H1 (cell line): ENCODE measurements at regions not wholly inside any gene's neighbourhood (a gene's known extent, or its start where the extent isn't known, plus 50 kb on each side); places are given as distances from the start of the nearest gene placed in this dataset.

Source experiments
- CTCF ChIA-PET: fragments of 300-600 bp; sonication (Branson Sonifier 250); formaldehyde crosslinking; loops from one replicate; lab custom pipeline; 2021; ENCODE audit not compliant: partially characterized antibody; lab: Charles Lee
- POLR2A ChIA-PET: fragments of 300-600 bp; sonication (Branson Sonifier 250); formaldehyde crosslinking; loops from one replicate; lab custom pipeline; 2021; ENCODE audit warnings: inconsistent platforms; ENCODE audit not compliant: partially characterized antibody; lab: Charles Lee
- DNase-seq, 2 experiments: peaks; one replicate each; pipeline versions ENCODE4 v3.0.0 to v3.0.0-alpha.2; 2010 to 2022; ENCODE audit warnings: low spot score in 2 of 2, low read depth in 1 of 2, mixed read lengths in 1 of 2
- FAIRE-seq: peaks from 2 replicates; lab custom pipeline; 2011; peaks lifted over from hg19 to GRCh38; lab: Jason Lieb, UNC
- H2AFZ ChIP-seq: 2 replicates; pipeline ENCODE4 v1.8.1; 2012; ENCODE audit warnings: low read length, inconsistent platforms
- H2AK5ac ChIP-seq: 2 replicates; pipeline ENCODE4 v1.6.1; 2013; ENCODE audit warnings: low read depth, low read length
- H2BK120ac ChIP-seq: replicated peaks from 2 replicates; pipeline ENCODE3; 2013; ENCODE audit warnings: low read depth, low read length, inconsistent platforms
- H2BK12ac ChIP-seq: 2 replicates; pipeline ENCODE4 v1.6.1; 2013; ENCODE audit warnings: low read depth, low read length
- H2BK15ac ChIP-seq: 2 replicates; pipeline ENCODE4 v1.6.1; 2013; ENCODE audit warnings: low read length
- H2BK20ac ChIP-seq: 2 replicates; pipeline ENCODE4 v1.6.1; 2013; ENCODE audit warnings: low read length
- H2BK5ac ChIP-seq: 2 replicates; pipeline ENCODE4 v1.6.1; 2013; ENCODE audit warnings: low read depth, low read length
- H3K14ac ChIP-seq: 2 replicates; pipeline ENCODE4 v1.6.1; 2013; ENCODE audit warnings: inconsistent platforms; ENCODE audit not compliant: insufficient read length
- H3K18ac ChIP-seq: 2 replicates; pipeline ENCODE4 v1.6.1; 2013; ENCODE audit warnings: low read length; ENCODE audit errors: extremely low read depth
- H3K23ac ChIP-seq: 2 replicates; pipeline ENCODE4 v1.6.1; 2013; ENCODE audit warnings: inconsistent platforms; ENCODE audit not compliant: insufficient read length
- H3K23me2 ChIP-seq: 2 replicates; pipeline ENCODE4 v1.6.1; 2013; ENCODE audit warnings: low read depth, low read length
- H3K27ac ChIP-seq: 2 replicates; pipeline ENCODE4 v1.6.1; 2011; ENCODE audit warnings: low read depth, low read length, inconsistent platforms
- H3K27me3 ChIP-seq, 4 experiments: replicated peaks in 1 of 4; 1 replicate in 1 of 4; 2 replicates in 3 of 4; pipeline versions ENCODE4 v1.6.1 to v1.8.1; 2011 to 2013; ENCODE audit warnings: low read length in 3 of 4, mild to moderate bottlenecking in 3 of 4, inconsistent platforms in 2 of 4, mixed read lengths in 2 of 4, moderate library complexity in 1 of 4; ENCODE audit not compliant: control insufficient read depth in 3 of 4, insufficient read depth in 3 of 4; ENCODE audit errors: extremely low read depth in 1 of 4
- H3K36me3 ChIP-seq, 4 experiments: 2 replicates each; pipeline versions ENCODE4 v1.6.1 to v1.8.1; 2011 to 2013; ENCODE audit warnings: mild to moderate bottlenecking in 4 of 4, low read length in 3 of 4, moderate library complexity in 2 of 4, control low read depth in 1 of 4, inconsistent platforms in 1 of 4; ENCODE audit not compliant: insufficient read depth in 4 of 4, control insufficient read depth in 2 of 4
- H3K4ac ChIP-seq: replicated peaks from 2 replicates; pipeline ENCODE3; 2013; ENCODE audit warnings: low read length, low read depth, mixed read lengths, inconsistent platforms; ENCODE audit not compliant: insufficient read length
- H3K4me1 ChIP-seq, 4 experiments: replicated peaks in 1 of 4; 1 replicate in 1 of 4; 2 replicates in 3 of 4; pipeline versions ENCODE4 v1.6.1 to v1.8.1; 2011 to 2013; ENCODE audit warnings: low read length in 3 of 4, inconsistent platforms in 2 of 4, mixed read lengths in 1 of 4; ENCODE audit not compliant: insufficient read depth in 4 of 4, control insufficient read depth in 3 of 4
- H3K4me2 ChIP-seq, 2 experiments: 2 replicates each; pipeline versions ENCODE4 v1.6.1 to v1.8.1; 2011 to 2013; ENCODE audit warnings: low read depth in 2 of 2, low read length in 2 of 2, control low read depth in 1 of 2, inconsistent platforms in 1 of 2, mild to moderate bottlenecking in 1 of 2; ENCODE audit not compliant: insufficient read depth in 1 of 2
- H3K4me3 ChIP-seq, 4 experiments: fragments of 200-600, 300-600 bp in 1 of 4; sonication (generic), shearing (Covaris generic), sonication (Bioruptor Twin) in 1 of 4; 2 replicates each; pipeline versions ENCODE4 v1.5.1 to v1.8.1; 2011 to 2016; ENCODE audit warnings: low read length in 4 of 4, low read depth in 3 of 4, control low read depth in 2 of 4, inconsistent platforms in 2 of 4, mild to moderate bottlenecking in 2 of 4, mixed read lengths in 1 of 4, moderate library complexity in 1 of 4; ENCODE audit not compliant: insufficient read depth in 2 of 4; ENCODE audit errors: extremely low read depth in 1 of 4
- H3K56ac ChIP-seq: replicated peaks from 2 replicates; pipeline ENCODE3; 2013; ENCODE audit warnings: low read depth, mild to moderate bottlenecking, mixed read lengths, low read length, inconsistent platforms; ENCODE audit not compliant: insufficient read length
- H3K79me1 ChIP-seq: 2 replicates; pipeline ENCODE4 v1.6.1; 2013; ENCODE audit warnings: low read depth, low read length, control low read depth
- H3K79me2 ChIP-seq, 2 experiments: 2 replicates each; pipeline versions ENCODE4 v1.6.1 to v1.8.1; 2012 to 2013; ENCODE audit warnings: low read length in 2 of 2, mild to moderate bottlenecking in 2 of 2, inconsistent platforms in 1 of 2; ENCODE audit not compliant: insufficient read depth in 2 of 2, control insufficient read depth in 1 of 2
- H3K9ac ChIP-seq, 4 experiments: replicated peaks in 1 of 4; 1 replicate in 1 of 4; 2 replicates in 3 of 4; pipeline versions ENCODE4 v1.6.1 to v1.8.1; 2011 to 2013; ENCODE audit warnings: low read depth in 3 of 4, low read length in 3 of 4, control low read depth in 2 of 4, mild to moderate bottlenecking in 2 of 4, moderate library complexity in 2 of 4, inconsistent platforms in 1 of 4; ENCODE audit errors: extremely low read depth in 1 of 4
- H3K9me3 ChIP-seq, 2 experiments: 2 replicates each; pipeline versions ENCODE4 v1.6.1 to v1.8.1; 2012 to 2013; ENCODE audit warnings: mild to moderate bottlenecking in 2 of 2, moderate library complexity in 2 of 2, control low read depth in 1 of 2, inconsistent platforms in 1 of 2, low read depth in 1 of 2, low read length in 1 of 2, mixed read lengths in 1 of 2; ENCODE audit not compliant: insufficient read depth in 2 of 2
- H4K20me1 ChIP-seq, 2 experiments: replicated peaks in 1 of 2; 2 replicates each; pipeline versions ENCODE3 to v1.8.1; 2011 to 2013; ENCODE audit warnings: inconsistent platforms in 2 of 2, low read length in 2 of 2, mild to moderate bottlenecking in 1 of 2; ENCODE audit not compliant: insufficient read depth in 2 of 2, control insufficient read depth in 1 of 2
- H4K5ac ChIP-seq: 2 replicates; pipeline ENCODE4 v1.6.1; 2013; ENCODE audit warnings: low read length, low read depth, mixed read lengths, inconsistent platforms; ENCODE audit not compliant: insufficient read length
- H4K8ac ChIP-seq: 2 replicates; pipeline ENCODE4 v1.8.0; 2013; ENCODE audit warnings: mild to moderate bottlenecking, moderate library complexity, low read length, inconsistent platforms; ENCODE audit not compliant: insufficient read depth; ENCODE audit errors: extremely low read depth
- H4K91ac ChIP-seq: replicated peaks from 2 replicates; pipeline ENCODE3; 2013; ENCODE audit warnings: low read length, mixed read lengths, inconsistent platforms; ENCODE audit not compliant: insufficient read length
- CEBPB ChIP-seq: IDR thresholded peaks from 2 replicates; pipeline ENCODE4 v1.6.1; 2012; ENCODE audit warnings: low read depth, low read length
- TAF7 ChIP-seq: optimal IDR thresholded peaks from 2 replicates; pipeline ENCODE3; 2011; ENCODE audit warnings: low read depth, mild to moderate bottlenecking, inconsistent platforms, low read length, moderate library complexity, borderline replicate concordance
- whole genome bisulfite sequencing, 2 experiments: shearing (Covaris generic) in 1 of 2; methylation state at CpG; one replicate each; pipeline versions ENCODE4 v1.1.6 to v1.1.7; 2013 to 2015; ENCODE audit warnings: low lambda C conversion rate in 2 of 2, mixed read lengths in 2 of 2, inconsistent platforms in 1 of 2, low coverage in 1 of 2, missing lambda C conversion rate in 1 of 2; ENCODE audit not compliant: insufficient replicate concordance in 2 of 2, insufficient coverage in 1 of 2, insufficient read length in 1 of 2; ENCODE audit errors: extremely low coverage in 1 of 2, missing lambda C conversion rate in 1 of 2; 5-methylcytosine and 5-hydroxymethylcytosine counted together
- TF ChIP-seq, protein P1 (sequence below), 3 experiments: IDR thresholded peaks; 1 replicate in 2 of 3; 2 replicates in 1 of 3; pipeline versions ENCODE4 v1.5.1 to v1.6.1; 2011; ENCODE audit warnings: low read length in 3 of 3, mild to moderate bottlenecking in 3 of 3, inconsistent platforms in 2 of 3, low read depth in 1 of 3, moderate library complexity in 1 of 3; ENCODE audit not compliant: insufficient read depth in 1 of 3; ENCODE audit errors: control extremely low read depth in 1 of 3

GRCh38 chr5:125228363-125229070 lies 482.1 kb upstream of the ZNF608 start:
- no peak overlapping the region for H4K91ac ChIP-seq
- H3K27me3 ChIP-seq: no peaks in the 10 kb centered on the region
- H3K14ac ChIP-seq: no peak overlapping the region
- no peak overlapping the region for H3K4me3 ChIP-seq
- CTCF ChIA-PET: interaction anchor here (1.0 to 2.4 kb wide), 6 partner anchors 27 to 376 kb away, joined by 3 to 8 read pairs (median 3); no protein-coding TSS in a partner anchor
- TF ChIP-seq TAF7 (no peak), CEBPB (no peak)
- TF ChIP-seq, protein P1, sequence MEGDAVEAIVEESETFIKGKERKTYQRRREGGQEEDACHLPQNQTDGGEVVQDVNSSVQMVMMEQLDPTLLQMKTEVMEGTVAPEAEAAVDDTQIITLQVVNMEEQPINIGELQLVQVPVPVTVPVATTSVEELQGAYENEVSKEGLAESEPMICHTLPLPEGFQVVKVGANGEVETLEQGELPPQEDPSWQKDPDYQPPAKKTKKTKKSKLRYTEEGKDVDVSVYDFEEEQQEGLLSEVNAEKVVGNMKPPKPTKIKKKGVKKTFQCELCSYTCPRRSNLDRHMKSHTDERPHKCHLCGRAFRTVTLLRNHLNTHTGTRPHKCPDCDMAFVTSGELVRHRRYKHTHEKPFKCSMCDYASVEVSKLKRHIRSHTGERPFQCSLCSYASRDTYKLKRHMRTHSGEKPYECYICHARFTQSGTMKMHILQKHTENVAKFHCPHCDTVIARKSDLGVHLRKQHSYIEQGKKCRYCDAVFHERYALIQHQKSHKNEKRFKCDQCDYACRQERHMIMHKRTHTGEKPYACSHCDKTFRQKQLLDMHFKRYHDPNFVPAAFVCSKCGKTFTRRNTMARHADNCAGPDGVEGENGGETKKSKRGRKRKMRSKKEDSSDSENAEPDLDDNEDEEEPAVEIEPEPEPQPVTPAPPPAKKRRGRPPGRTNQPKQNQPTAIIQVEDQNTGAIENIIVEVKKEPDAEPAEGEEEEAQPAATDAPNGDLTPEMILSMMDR (IDR thresholded peaks at IDR 0.05; ENCODE audit: control extremely low read depth in 1 of 3, insufficient read depth in 1 of 3, low read depth in 1 of 3, low read length in 3 of 3): no peak
- TF ChIP-seq, all 59 proteins: peak for 0
- Histone ChIP-seq H3K4me2 (no peak overlapping the region), H3K9me3 (no peaks in the 10 kb centered on the region), H3K79me1 (no peaks in the 10 kb centered on the region), H2BK5ac (no peak overlapping the region), H3K23me2 (no peaks in the 10 kb centered on the region; the same call in 1 of the 2 replicates), H4K20me1 (no peaks in the 10 kb centered on the region), H3K18ac (no peak overlapping the region), H2BK120ac (no peak overlapping the region), H2AFZ (no peak overlapping the region), H3K4ac (no peak overlapping the region), H3K27ac (no peak overlapping the region), H3K56ac (no peak overlapping the region), H4K8ac (no peak overlapping the region), H2BK15ac (no peak overlapping the region), H4K5ac (no peak overlapping the region), H3K23ac (no peak overlapping the region), H3K9ac (no peak overlapping the region), H3K36me3 (no peaks in the 10 kb centered on the region), H3K79me2 (no peaks in the 10 kb centered on the region), H2AK5ac (no peak overlapping the region), H3K4me1 (no peaks in the 10 kb centered on the region; a peak in 1 of 7 replicates), H2BK12ac (no peak overlapping the region), H2BK20ac (no peak overlapping the region)
- FAIRE-seq (no peak), DNase-seq (no peak)
- POLR2A ChIA-PET: no interaction called here
- WGBS, 2 experiments: 64% methylated on average over 4 of the region's 4 CpGs; no CpG with 5 or more reads in 1 of the 2 experiments
